NCI-H1436 (cell line): ENCODE measurements at regions not wholly inside any gene's neighbourhood (a gene's known extent, or its start where the extent isn't known, plus 50 kb on each side); places are given as distances from the start of the nearest gene placed in this dataset.

Source experiments
- DNase-seq: peaks from one replicate; lab custom pipeline; 2025; lab: John Stamatoyannopoulos, UW

GRCh38 chr13:109593230-109593629 is 193.2 kb downstream of the IRS2 start:
- no peak for DNase-seq

GRCh38 chr13:109592770-109593169 is 193.6 kb downstream of the IRS2 start:
- no peak for DNase-seq

GRCh38 chr13:109587689-109588088 is 198.7 kb downstream of the IRS2 start:
- DNase-seq = no peak

GRCh38 chr13:109586509-109587346 is 199.7 kb downstream of the IRS2 start:
- DNase-seq = no peak

GRCh38 chr13:109584844-109585361 is 201.5 kb downstream of the IRS2 start:
- DNase-seq = no peak

GRCh38 chr13:109577191-109577700 is 209.1 kb downstream of the IRS2 start:
- no peak for DNase-seq

GRCh38 chr13:109576331-109576813 is 210.0 kb downstream of the IRS2 start:
- DNase-seq = no peak

- no peak for DNase-seq
These were observed 210.6 kb downstream of the IRS2 start for GRCh38 chr13:109575821-109576220.

GRCh38 chr13:109572389-109572788 is 214.0 kb downstream of the IRS2 start:
- no peak for DNase-seq

- DNase-seq = no peak
These were observed 216.2 kb downstream of the IRS2 start for GRCh38 chr13:109569958-109570711.

GRCh38 chr13:109568339-109568818 is 218.0 kb downstream of the IRS2 start:
- DNase-seq = no peak

- DNase-seq = no peak
These were observed 219.1 kb downstream of the IRS2 start for GRCh38 chr13:109567315-109567714.

- DNase-seq = no peak
These were observed 220.5 kb downstream of the IRS2 start for GRCh38 chr13:109565877-109566276.

- DNase-seq = no peak
These were observed 238.0 kb downstream of the IRS2 start for GRCh38 chr13:109548374-109548773.

- no peak for DNase-seq
These were observed 238.4 kb downstream of the IRS2 start for GRCh38 chr13:109547942-109548341.

GRCh38 chr13:109545931-109546330 is 240.5 kb downstream of the IRS2 start:
- DNase-seq = no peak

GRCh38 chr13:109541081-109541480 is 245.3 kb downstream of the IRS2 start:
- DNase-seq = no peak

GRCh38 chr13:109537584-109537983 is 248.8 kb downstream of the IRS2 start:
- DNase-seq = no peak

- no peak for DNase-seq
These were observed 253.0 kb downstream of the IRS2 start for GRCh38 chr13:109533350-109533749.

- no peak for DNase-seq
These were observed 256.4 kb downstream of the IRS2 start for GRCh38 chr13:109529964-109530363.

- no peak for DNase-seq
These were observed 264.7 kb downstream of the IRS2 start for GRCh38 chr13:109521719-109522118.

GRCh38 chr13:109517517-109517916 is 268.9 kb downstream of the IRS2 start:
- DNase-seq = no peak

GRCh38 chr13:109516186-109516585 is 270.2 kb downstream of the IRS2 start:
- DNase-seq = no peak
